ENCODE measurements at regions not wholly inside any gene's neighbourhood (a gene's known extent, or its start where the extent isn't known, plus 50 kb on each side); places are given as distances from the start of the nearest gene placed in this dataset.
"Not testable (repeated sequence)": the region's sequence is repeated elsewhere in the genome, so short reads cannot be mapped to it uniquely, and the experiment has no call there.

- not testable (repeated sequence) for TF ChIP-seq CTCF, POLR2AphosphoS5 (IDR thresholded peaks at IDR 0.05)
Observed at GRCh38 chr9:40951876-40952494, 176.5 kb downstream of the FOXD4L6 start.

All from breast epithelium (tissue), 3 donors.